GM18499 (cell line): ENCODE measurements at regions not wholly inside any gene's neighbourhood (a gene's known extent, or its start where the extent isn't known, plus 50 kb on each side); places are given as distances from the start of the nearest gene placed in this dataset.
"Not testable (repeated sequence)": the region's sequence is repeated elsewhere in the genome, so short reads cannot be mapped to it uniquely, and the experiment has no call there.

Source experiments
- ATAC-seq: cut with Tn5 transposase; IDR thresholded peaks from one replicate; pipeline ENCODE4 v1.9.1; 2021; ENCODE audit warnings: moderate number of reproducible peaks; ENCODE audit not compliant: insufficient read depth, unreplicated experiment

- ATAC-seq, result no peak
Observed at GRCh38 chr4:54567327-54567726, 90.4 kb upstream of the KIT start.

- ATAC-seq, result no peak
Observed at GRCh38 chr4:54568184-54568583, 89.6 kb upstream of the KIT start.

- ATAC-seq, result no peak
Observed at GRCh38 chr4:54570822-54571221, 86.9 kb upstream of the KIT start.

- ATAC-seq, result no peak
Observed at GRCh38 chr4:54571293-54572151, 86.2 kb upstream of the KIT start.

- no peak for ATAC-seq
Observed at GRCh38 chr4:54572152-54572542, 85.6 kb upstream of the KIT start.

- ATAC-seq, result no peak
Observed at GRCh38 chr4:54574500-54574899, 83.3 kb upstream of the KIT start.

GRCh38 chr4:54575919-54576318, 81.8 kb upstream of the KIT start:
- ATAC-seq, result no peak

- ATAC-seq, result no peak
Observed at GRCh38 chr4:54581807-54582206, 76.0 kb upstream of the KIT start.

- ATAC-seq, result no peak
Observed at GRCh38 chr4:54585321-54586000, 72.3 kb upstream of the KIT start.

GRCh38 chr4:54586320-54586955, 71.3 kb upstream of the KIT start:
- ATAC-seq, result no peak

- no peak for ATAC-seq
Observed at GRCh38 chr4:54587107-54587891, 70.5 kb upstream of the KIT start.

- ATAC-seq, result no peak
Observed at GRCh38 chr4:54588404-54588803, 69.4 kb upstream of the KIT start.

- no peak for ATAC-seq
Observed at GRCh38 chr4:54589586-54589985, 68.2 kb upstream of the KIT start.

- ATAC-seq, result no peak
Observed at GRCh38 chr4:54593795-54594322, 63.9 kb upstream of the KIT start.

- ATAC-seq, result no peak
Observed at GRCh38 chr4:54596201-54596600, 61.6 kb upstream of the KIT start.

- ATAC-seq, result not testable (repeated sequence)
Observed at GRCh38 chr4:54597678-54598077, 60.1 kb upstream of the KIT start.

GRCh38 chr4:54602175-54602574, 55.6 kb upstream of the KIT start:
- not testable (repeated sequence) for ATAC-seq

GRCh38 chr4:54607067-54607466, 50.7 kb upstream of the KIT start:
- ATAC-seq, result no peak

- ATAC-seq, result no peak
Observed at GRCh38 chr4:54607521-54607920, 50.2 kb upstream of the KIT start.
